Ascending aorta (tissue), 2 donors: ENCODE measurements at regions not wholly inside any gene's neighbourhood (a gene's known extent, or its start where the extent isn't known, plus 50 kb on each side); places are given as distances from the start of the nearest gene placed in this dataset.

ENCODE experiments used
- DNase-seq, 2 donors: peaks; one replicate each; pipeline ENCODE4 v3.0.0-alpha.2; 2019; ENCODE audit warnings: low spot score in 2 of 2
- H3K27ac ChIP-seq, 2 donors: fragments of 200-600 bp; sonication (generic); one replicate each; pipeline ENCODE4 v1.5.1; 2016 to 2017; ENCODE audit warnings: mild to moderate bottlenecking in 1 of 2
- H3K27me3 ChIP-seq: fragments of 200-600 bp; sonication (generic); one replicate; pipeline ENCODE4 v1.5.1; 2017
- H3K36me3 ChIP-seq, 2 donors: fragments of 200-600 bp; sonication (generic); one replicate each; pipeline ENCODE4 v1.5.1; 2016
- H3K4me1 ChIP-seq, 2 donors: fragments of 200-600 bp; sonication (generic); one replicate each; pipeline ENCODE4 v1.5.1; 2016 to 2017; ENCODE audit warnings: mild to moderate bottlenecking in 1 of 2
- H3K4me3 ChIP-seq, 2 donors: fragments of 200-600 bp; sonication (generic); one replicate each; pipeline ENCODE4 v1.5.1; 2016 to 2017; ENCODE audit warnings: mild to moderate bottlenecking in 1 of 2
- H3K9me3 ChIP-seq, 2 donors: fragments of 200-600 bp; sonication (generic); one replicate each; pipeline ENCODE4 v1.5.1; 2016
- CTCF ChIP-seq, 3 experiments: fragments of 200-600 bp in 2 of 3; fragments of 450-650 bp in 1 of 3; sonication (generic) in 2 of 3; IDR thresholded peaks; one replicate each; pipeline ENCODE4 v1.5.1; 2016 to 2019; ENCODE audit warnings: antibody characterized with exemption in 3 of 3, mild to moderate bottlenecking in 1 of 3, moderate library complexity in 1 of 3
- intact Hi-C: fragments of 100-400 bp; cut with DNase I; formaldehyde crosslinking; loops from one replicate; pipeline ENCODE4 v1.15.1; 2023

GRCh38 chr12:114885501-114885900, 201.5 kb upstream of the TBX3 start:
- intact Hi-C loops: no loop called here
- H3K9me3 ChIP-seq: no peaks in the 10 kb centered on the region

GRCh38 chr12:114884575-114884974, 200.6 kb upstream of the TBX3 start:
- Histone ChIP-seq H3K36me3 (no peaks in the 10 kb centered on the region), H3K9me3 (no peaks in the 10 kb centered on the region), H3K4me1 (no peaks in the 10 kb centered on the region), H3K27me3 (no peaks in the 10 kb centered on the region), H3K4me3 (no peak overlapping the region), H3K27ac (no peak overlapping the region)
- intact Hi-C loops: no loop called here
- TF ChIP-seq CTCF (IDR thresholded peaks at IDR 0.05): no peak
- no peak for DNase-seq

More at GRCh38 chr12:114885501-114885900, 201.5 kb upstream of the TBX3 start:
- Histone ChIP-seq H3K27ac (no peak overlapping the region), H3K4me3 (no peak overlapping the region), H3K27me3 (no peaks in the 10 kb centered on the region), H3K36me3 (no peaks in the 10 kb centered on the region), H3K4me1 (no peaks in the 10 kb centered on the region)
- no peak for TF ChIP-seq CTCF (IDR thresholded peaks at IDR 0.05)
- DNase-seq: no peak

GRCh38 chr12:114882083-114882482, 198.1 kb upstream of the TBX3 start:
- intact Hi-C loops: no loop called here
- no peaks in the 10 kb centered on the region for H3K27me3 ChIP-seq
- no peaks in the 10 kb centered on the region for H3K9me3 ChIP-seq
- no peak for DNase-seq
- H3K36me3 ChIP-seq: no peaks in the 10 kb centered on the region
- TF ChIP-seq CTCF (IDR thresholded peaks at IDR 0.05): no peak
- H3K4me3 ChIP-seq: no peak overlapping the region
- no peaks in the 10 kb centered on the region for H3K4me1 ChIP-seq
- no peak overlapping the region for H3K27ac ChIP-seq

GRCh38 chr12:114879354-114879753, 195.4 kb upstream of the TBX3 start:
- Histone ChIP-seq H3K36me3 (no peaks in the 10 kb centered on the region), H3K4me3 (no peak overlapping the region), H3K27ac (no peak overlapping the region), H3K9me3 (no peaks in the 10 kb centered on the region), H3K4me1 (no peaks in the 10 kb centered on the region), H3K27me3 (no peaks in the 10 kb centered on the region)
- intact Hi-C loops: no loop called here
- DNase-seq: no peak
- TF ChIP-seq CTCF (IDR thresholded peaks at IDR 0.05): no peak

GRCh38 chr12:114878781-114879180, 194.8 kb upstream of the TBX3 start:
- no peak overlapping the region for H3K27ac ChIP-seq
- no peak for DNase-seq
- no peak for TF ChIP-seq CTCF (IDR thresholded peaks at IDR 0.05)
- no peaks in the 10 kb centered on the region for H3K4me1 ChIP-seq
- no peaks in the 10 kb centered on the region for H3K36me3 ChIP-seq
- H3K4me3 ChIP-seq: no peak overlapping the region
- no peaks in the 10 kb centered on the region for H3K27me3 ChIP-seq
- intact Hi-C loops: no loop called here
- H3K9me3 ChIP-seq: no peaks in the 10 kb centered on the region

GRCh38 chr12:114876968-114877680, 193.1 kb upstream of the TBX3 start:
- no peaks in the 10 kb centered on the region for H3K36me3 ChIP-seq
- no peak overlapping the region for H3K4me3 ChIP-seq
- intact Hi-C loops: no loop called here
- DNase-seq: no peak
- no peaks in the 10 kb centered on the region for H3K9me3 ChIP-seq
- H3K27ac ChIP-seq: no peak overlapping the region
- TF ChIP-seq CTCF (IDR thresholded peaks at IDR 0.05): no peak
- H3K27me3 ChIP-seq: no peaks in the 10 kb centered on the region
- H3K4me1 ChIP-seq: no peaks in the 10 kb centered on the region
